HEK293 (cell line): ENCODE measurements at regions not wholly inside any gene's neighbourhood (a gene's known extent, or its start where the extent isn't known, plus 50 kb on each side); places are given as distances from the start of the nearest gene placed in this dataset.

Experiments used
- ATF2 ChIP-seq: fragments of 450-650 bp; formaldehyde crosslinking; IDR thresholded peaks from 2 replicates; pipeline ENCODE4 v1.5.1; 2016; ENCODE audit warnings: missing biosample characterization, missing genetic modification characterization, low read depth
- CTCF ChIP-seq: fragments of 450-650 bp; formaldehyde crosslinking; IDR thresholded peaks from 2 replicates; pipeline ENCODE4 v1.5.1; 2016; ENCODE audit warnings: missing biosample characterization, missing genetic modification characterization
- PATZ1 ChIP-seq: fragments of 450-650 bp; formaldehyde crosslinking; IDR thresholded peaks from 2 replicates; pipeline ENCODE4 v1.5.1; 2016; ENCODE audit warnings: missing biosample characterization, missing genetic modification characterization
- TCF7L2 ChIP-seq: IDR thresholded peaks from 2 replicates; pipeline ENCODE4 v1.6.1; 2011; ENCODE audit warnings: low read depth, mild to moderate bottlenecking, inconsistent platforms, low read length, moderate library complexity, borderline replicate concordance
- WT1 ChIP-seq: fragments of 450-650 bp; formaldehyde crosslinking; IDR thresholded peaks from 2 replicates; pipeline ENCODE4 v1.5.1; 2016; ENCODE audit warnings: missing biosample characterization, missing genetic modification characterization
- ZNF114 ChIP-seq: fragments of 450-650 bp; formaldehyde crosslinking; IDR thresholded peaks from 2 replicates; pipeline ENCODE4 v1.5.0; 2017; ENCODE audit warnings: missing biosample characterization, missing genetic modification characterization
- ZNF121 ChIP-seq: fragments of 450-650 bp; formaldehyde crosslinking; IDR thresholded peaks from 2 replicates; pipeline ENCODE4 v1.5.1; 2016; ENCODE audit warnings: missing biosample characterization, missing genetic modification characterization
- ZNF514 ChIP-seq: fragments of 450-650 bp; formaldehyde crosslinking; IDR thresholded peaks from 2 replicates; pipeline ENCODE4 v1.5.1; 2016; ENCODE audit warnings: missing biosample characterization, missing genetic modification characterization
- ZNF529 ChIP-seq: fragments of 450-650 bp; formaldehyde crosslinking; IDR thresholded peaks from 2 replicates; pipeline ENCODE4 v1.5.1; 2017; ENCODE audit warnings: missing genetic modification characterization, missing biosample characterization; ENCODE audit not compliant: insufficient replicate concordance
- ZNF670 ChIP-seq: fragments of 450-650 bp; formaldehyde crosslinking; IDR thresholded peaks from 2 replicates; pipeline ENCODE4 v1.5.1; 2016; ENCODE audit warnings: missing biosample characterization, missing genetic modification characterization, low read depth
- TF ChIP-seq, protein P1 (sequence below): fragments of 450-650 bp; formaldehyde crosslinking; IDR thresholded peaks from 2 replicates; pipeline ENCODE4 v1.5.1; 2016; ENCODE audit warnings: missing biosample characterization, missing genetic modification characterization

- TF ChIP-seq ZNF529 (tag by site-specific recombination) (no peak), CTCF (tag by site-specific recombination) (no peak), ZNF121 (tag by site-specific recombination) (no peak), TCF7L2 (no peak), PATZ1 (tag by site-specific recombination) (no peak), ZNF670 (tag by site-specific recombination) (no peak), ZNF514 (tag by site-specific recombination) (no peak), WT1 (tag by site-specific recombination) (no peak), ZNF114 (tag by site-specific recombination) (no peak), ATF2 (no peak)
- TF ChIP-seq, protein P1, sequence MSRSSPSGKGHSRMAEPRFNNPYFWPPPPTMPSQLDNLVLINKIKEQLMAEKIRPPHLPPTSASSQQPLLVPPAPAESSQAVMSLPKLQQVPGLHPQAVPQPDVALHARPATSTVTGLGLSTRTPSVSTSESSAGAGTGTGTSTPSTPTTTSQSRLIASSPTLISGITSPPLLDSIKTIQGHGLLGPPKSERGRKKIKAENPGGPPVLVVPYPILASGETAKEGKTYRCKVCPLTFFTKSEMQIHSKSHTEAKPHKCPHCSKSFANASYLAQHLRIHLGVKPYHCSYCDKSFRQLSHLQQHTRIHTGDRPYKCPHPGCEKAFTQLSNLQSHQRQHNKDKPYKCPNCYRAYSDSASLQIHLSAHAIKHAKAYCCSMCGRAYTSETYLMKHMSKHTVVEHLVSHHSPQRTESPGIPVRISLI (tag by site-specific recombination) = no peak
Observed at GRCh38 chr4:126628933-126629332, 1003.8 kb upstream of the INTU start.
